Colonic mucosa (tissue), 4 donors: ENCODE measurements at regions not wholly inside any gene's neighbourhood (a gene's known extent, or its start where the extent isn't known, plus 50 kb on each side); places are given as distances from the start of the nearest gene placed in this dataset.

Experiments used
- DNase-seq: peaks from one replicate; pipeline ENCODE4 v3.0.0-alpha.2; 2020
- H3K27ac ChIP-seq: fragments of 200-600 bp; one replicate; pipeline ENCODE4 v1.8.0; 2021
- H3K27me3 ChIP-seq: fragments of 200-600 bp; one replicate; pipeline ENCODE4 v1.8.0; 2021
- H3K36me3 ChIP-seq: fragments of 200-600 bp; one replicate; pipeline ENCODE4 v1.8.0; 2021
- H3K4me1 ChIP-seq: fragments of 200-600 bp; one replicate; pipeline ENCODE4 v1.8.0; 2021; ENCODE audit warnings: mild to moderate bottlenecking
- H3K4me3 ChIP-seq: fragments of 200-600 bp; one replicate; pipeline ENCODE4 v1.8.0; 2021
- H3K9ac ChIP-seq, 2 donors: one replicate each; pipeline ENCODE4 v1.7.0; 2013; ENCODE audit warnings: control low read depth in 2 of 2, low read depth in 2 of 2, low read length in 2 of 2
- H3K9me3 ChIP-seq: fragments of 200-600 bp; one replicate; pipeline ENCODE4 v1.8.0; 2021
- intact Hi-C: fragments of 100-400 bp; cut with DNase I; formaldehyde crosslinking; loops from one replicate; pipeline ENCODE4 v1.14.1; 2022
- TF ChIP-seq, protein P1 (sequence below): fragments of 200-600 bp; IDR thresholded peaks from one replicate; pipeline ENCODE4 v1.8.0; 2022; ENCODE audit warnings: antibody characterized with exemption, mild to moderate bottlenecking
- donor health status: healthy.
- donor health status: DM: no; HTN: no; CAD: no.
- donor health status: DM: no; HTN: no; CAD: no.

DNA sequence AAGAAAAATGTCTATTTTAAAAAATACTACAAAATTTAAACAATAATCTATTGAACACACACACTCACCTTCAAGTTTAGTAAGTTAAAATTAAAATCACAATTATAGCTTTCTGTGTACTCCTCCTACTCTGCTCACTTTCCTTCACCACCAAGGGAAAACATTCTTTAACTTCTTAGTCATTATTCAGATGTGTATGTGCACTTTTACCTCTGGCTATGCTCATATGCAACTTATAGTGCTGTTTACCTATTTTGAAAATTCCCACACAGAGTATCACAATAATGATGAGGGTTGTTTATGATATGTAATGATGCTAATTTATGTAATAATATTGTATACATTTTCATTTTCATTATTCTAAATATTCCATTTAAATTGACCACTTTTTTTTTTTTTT lies 661.4 kb downstream of the MRPL39 start:
- intact Hi-C loops: no loop called here
- TF ChIP-seq, protein P1, sequence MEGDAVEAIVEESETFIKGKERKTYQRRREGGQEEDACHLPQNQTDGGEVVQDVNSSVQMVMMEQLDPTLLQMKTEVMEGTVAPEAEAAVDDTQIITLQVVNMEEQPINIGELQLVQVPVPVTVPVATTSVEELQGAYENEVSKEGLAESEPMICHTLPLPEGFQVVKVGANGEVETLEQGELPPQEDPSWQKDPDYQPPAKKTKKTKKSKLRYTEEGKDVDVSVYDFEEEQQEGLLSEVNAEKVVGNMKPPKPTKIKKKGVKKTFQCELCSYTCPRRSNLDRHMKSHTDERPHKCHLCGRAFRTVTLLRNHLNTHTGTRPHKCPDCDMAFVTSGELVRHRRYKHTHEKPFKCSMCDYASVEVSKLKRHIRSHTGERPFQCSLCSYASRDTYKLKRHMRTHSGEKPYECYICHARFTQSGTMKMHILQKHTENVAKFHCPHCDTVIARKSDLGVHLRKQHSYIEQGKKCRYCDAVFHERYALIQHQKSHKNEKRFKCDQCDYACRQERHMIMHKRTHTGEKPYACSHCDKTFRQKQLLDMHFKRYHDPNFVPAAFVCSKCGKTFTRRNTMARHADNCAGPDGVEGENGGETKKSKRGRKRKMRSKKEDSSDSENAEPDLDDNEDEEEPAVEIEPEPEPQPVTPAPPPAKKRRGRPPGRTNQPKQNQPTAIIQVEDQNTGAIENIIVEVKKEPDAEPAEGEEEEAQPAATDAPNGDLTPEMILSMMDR: no peak

GRCh38 chr21:24941316-24942185 lies 665.7 kb downstream of the MRPL39 start:
- Histone ChIP-seq H3K36me3 (no peaks in the 10 kb centered on the region), H3K4me3 (no peak overlapping the region), H3K27me3 (no peaks in the 10 kb centered on the region), H3K9me3 (no peaks in the 10 kb centered on the region), H3K9ac (no peak overlapping the region), H3K27ac (no peak overlapping the region), H3K4me1 (no peaks in the 10 kb centered on the region)
- DNase-seq: no peak
- TF ChIP-seq, protein P1: no peak
- intact Hi-C loops: no loop called here

More for the DNA sequence above, 661.4 kb downstream of the MRPL39 start:
- no peaks in the 10 kb centered on the region for H3K9me3 ChIP-seq
- H3K4me3 ChIP-seq: no peak overlapping the region
- DNase-seq: no peak
- H3K27me3 ChIP-seq: no peaks in the 10 kb centered on the region
- no peak overlapping the region for H3K27ac ChIP-seq
- no peak overlapping the region for H3K9ac ChIP-seq
- no peaks in the 10 kb centered on the region for H3K4me1 ChIP-seq
- H3K36me3 ChIP-seq: no peaks in the 10 kb centered on the region

GRCh38 chr21:24939291-24939690 lies 668.0 kb downstream of the MRPL39 start:
- intact Hi-C loops: no loop called here
- no peaks in the 10 kb centered on the region for H3K4me1 ChIP-seq
- DNase-seq: no peak
- H3K4me3 ChIP-seq: no peak overlapping the region
- no peak overlapping the region for H3K9ac ChIP-seq
- TF ChIP-seq, protein P1: no peak
- H3K9me3 ChIP-seq: no peaks in the 10 kb centered on the region
- H3K36me3 ChIP-seq: no peaks in the 10 kb centered on the region
- H3K27ac ChIP-seq: no peak overlapping the region
- H3K27me3 ChIP-seq: no peaks in the 10 kb centered on the region

DNA sequence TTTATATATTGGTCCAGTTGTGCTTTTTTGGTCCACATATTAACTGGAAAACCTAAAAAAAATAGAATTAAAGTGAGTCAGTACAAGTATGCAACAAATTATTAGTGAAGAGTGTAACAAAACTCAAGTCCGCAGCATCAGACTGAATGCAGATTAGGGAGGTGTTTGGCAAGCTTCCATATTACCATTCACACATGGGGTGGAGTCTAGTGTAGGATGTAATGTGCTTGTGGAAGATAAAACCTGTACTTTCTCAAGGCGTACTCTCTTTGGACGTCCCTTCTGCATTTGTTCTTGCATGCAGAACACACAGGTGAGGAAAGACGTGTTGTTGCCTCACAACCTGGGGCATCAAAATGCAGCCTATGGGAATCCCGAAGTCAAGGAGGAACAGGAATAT lies 668.7 kb downstream of the MRPL39 start:
- TF ChIP-seq, protein P1: no peak
- Histone ChIP-seq H3K9ac (no peak overlapping the region), H3K9me3 (no peaks in the 10 kb centered on the region), H3K27ac (no peak overlapping the region), H3K4me1 (no peaks in the 10 kb centered on the region), H3K4me3 (no peak overlapping the region), H3K36me3 (no peaks in the 10 kb centered on the region), H3K27me3 (no peaks in the 10 kb centered on the region)
- intact Hi-C loops: no loop called here
- DNase-seq: no peak

DNA sequence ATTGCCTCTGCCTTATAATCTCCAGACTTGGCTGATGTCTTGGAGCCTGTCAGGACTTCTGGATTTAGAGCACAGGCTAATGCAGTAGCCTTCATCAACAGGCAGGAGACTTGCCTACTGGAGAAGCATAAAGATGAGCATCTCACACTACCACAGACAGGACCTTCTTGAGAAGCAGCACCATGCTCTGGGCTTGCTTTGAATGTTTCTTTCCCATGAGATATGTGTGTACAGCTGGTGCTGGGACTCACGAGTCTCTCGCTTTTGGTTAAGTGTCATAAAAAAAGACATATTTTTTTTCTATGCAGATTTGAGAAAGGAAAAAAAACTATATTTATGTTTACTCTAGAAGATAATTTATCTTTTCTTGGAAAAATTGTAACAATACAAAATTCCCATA lies 671.3 kb downstream of the MRPL39 start:
- Histone ChIP-seq H3K27me3 (no peaks in the 10 kb centered on the region), H3K36me3 (no peaks in the 10 kb centered on the region), H3K9ac (no peak overlapping the region), H3K4me3 (no peak overlapping the region), H3K9me3 (no peaks in the 10 kb centered on the region), H3K27ac (no peak overlapping the region), H3K4me1 (no peaks in the 10 kb centered on the region)
- no peak for DNase-seq
- TF ChIP-seq, protein P1: no peak
- intact Hi-C loops: no loop called here
